T-helper 2 cell (primary cell): ENCODE measurements at regions not wholly inside any gene's neighbourhood (a gene's known extent, or its start where the extent isn't known, plus 50 kb on each side); places are given as distances from the start of the nearest gene placed in this dataset.
"Not testable (repeated sequence)": the region's sequence is repeated elsewhere in the genome, so short reads cannot be mapped to it uniquely, and the experiment has no call there.

ENCODE experiments used
- DNase-seq, 5 experiments: peaks; one replicate each; pipeline versions ENCODE4 v3.0.0 to v3.0.0-alpha.2; 2012 to 2022

- no peak for DNase-seq
Observed at GRCh38 chr3:176160997-176161396, 1036.3 kb downstream of the TBL1XR1 start.

GRCh38 chr3:176159796-176160195 lies 1037.5 kb downstream of the TBL1XR1 start:
- no peak for DNase-seq

- no peak for DNase-seq
Observed at GRCh38 chr3:176155012-176155411, 1042.3 kb downstream of the TBL1XR1 start.

GRCh38 chr3:176149567-176149966 lies 1047.7 kb downstream of the TBL1XR1 start:
- DNase-seq: no peak

- DNase-seq: no peak
Observed at GRCh38 chr3:176147251-176147650, 1050.0 kb downstream of the TBL1XR1 start.

- DNase-seq: no peak
Observed at GRCh38 chr3:176141837-176142236, 1055.4 kb downstream of the TBL1XR1 start.

- no peak for DNase-seq
Observed at GRCh38 chr3:176120507-176120906, 1076.8 kb downstream of the TBL1XR1 start.

GRCh38 chr3:176119826-176120225 lies 1077.5 kb downstream of the TBL1XR1 start:
- no peak for DNase-seq

GRCh38 chr3:176106380-176106779 lies 1090.9 kb downstream of the TBL1XR1 start:
- DNase-seq: no peak

GRCh38 chr3:176097027-176097426 lies 1100.3 kb downstream of the TBL1XR1 start:
- no peak for DNase-seq

- not testable (repeated sequence) for DNase-seq
Observed at GRCh38 chr3:176093892-176094291, 1103.4 kb downstream of the TBL1XR1 start.

GRCh38 chr3:176090727-176091126 lies 1106.6 kb downstream of the TBL1XR1 start:
- no peak for DNase-seq

GRCh38 chr3:176088962-176089383 lies 1108.3 kb downstream of the TBL1XR1 start:
- no peak for DNase-seq

GRCh38 chr3:176087066-176087697 lies 1110.1 kb downstream of the TBL1XR1 start:
- DNase-seq: no peak

GRCh38 chr3:176079785-176080184 lies 1117.5 kb downstream of the TBL1XR1 start:
- no peak for DNase-seq

GRCh38 chr3:176078906-176079305 lies 1118.4 kb downstream of the TBL1XR1 start:
- no peak for DNase-seq

- DNase-seq: no peak
Observed at GRCh38 chr3:176075491-176075890, 1121.8 kb downstream of the TBL1XR1 start.

- no peak for DNase-seq
Observed at GRCh38 chr3:176075046-176075445, 1122.2 kb downstream of the TBL1XR1 start.

GRCh38 chr3:176074096-176074495 lies 1123.2 kb downstream of the TBL1XR1 start:
- DNase-seq: no peak

- DNase-seq: no peak
Observed at GRCh38 chr3:176071943-176072342, 1125.3 kb downstream of the TBL1XR1 start.

- no peak for DNase-seq
Observed at GRCh38 chr3:176068750-176069149, 1128.5 kb downstream of the TBL1XR1 start.

- DNase-seq: no peak
Observed at GRCh38 chr3:176058856-176059255, 1138.4 kb downstream of the TBL1XR1 start.

GRCh38 chr3:176055836-176056235 lies 1141.4 kb downstream of the TBL1XR1 start:
- no peak for DNase-seq

- DNase-seq: no peak
Observed at GRCh38 chr3:176051766-176052165, 1145.5 kb downstream of the TBL1XR1 start.

- DNase-seq: no peak
Observed at GRCh38 chr3:176046703-176047102, 1150.6 kb downstream of the TBL1XR1 start.
